K562 (cell line): ENCODE measurements at regions not wholly inside any gene's neighbourhood (a gene's known extent, or its start where the extent isn't known, plus 50 kb on each side); places are given as distances from the start of the nearest gene placed in this dataset.

Source experiments
- ATAC-seq: fragments of 200-7000 bp; cut with Tn5 transposase; 3 replicates; pipeline ENCODE4 v1.9.1; 2020; ENCODE audit warnings: moderate library complexity
- BruUV-seq: library from RNA; stranded (reverse); fragments of 400-500 nt; replicated peaks from 2 replicates; lab custom pipeline; 2021; lab: Mats Ljungman, UMichigan
- CTCF ChIA-PET: fragments of 300-600 bp; formaldehyde crosslinking; extraction: SDS; loops from one replicate; lab custom pipeline; 2021; ENCODE audit warnings: low intra/inter-chr PET ratio; lab: Yijun Ruan, JAX
- POLR2A ChIA-PET: fragments of 300-600, 350-650 bp; sonication (Branson Sonifier 250); formaldehyde crosslinking; extraction: SDS; loops from one replicate; lab custom pipeline; 2021; ENCODE audit warnings: antibody characterized with exemption, inconsistent platforms; lab: Yijun Ruan, JAX
- DNase-seq, 4 experiments: peaks; one replicate each; pipeline versions ENCODE4 v3.0.0 to v3.0.0-alpha.2; 2011 to 2018; ENCODE audit warnings: low spot score in 3 of 4, mixed read lengths in 3 of 4; ENCODE audit errors: extremely low read depth in 1 of 4
- FAIRE-seq: peaks from 2 replicates; lab custom pipeline; 2011; peaks lifted over from hg19 to GRCh38; lab: Jason Lieb, UNC
- H2AFZ ChIP-seq: 2 replicates; pipeline ENCODE4 v1.6.0; 2011; ENCODE audit warnings: low read depth, low read length, control low read depth, inconsistent platforms
- H3K27ac ChIP-seq: fragments of 200-600 bp; 3 replicates; pipeline ENCODE4 v1.8.0; 2011; ENCODE audit warnings: low read depth, mild to moderate bottlenecking, control low read depth, inconsistent platforms, low read length, moderate library complexity, mixed read lengths; ENCODE audit errors: extremely low read depth
- H3K27me3 ChIP-seq, 2 experiments: fragments of 300-600 bp in 1 of 2; 2 replicates in 1 of 2; 3 replicates in 1 of 2; pipeline versions ENCODE4 v1.6.0 to v1.8.0; 2011; ENCODE audit warnings: inconsistent platforms in 2 of 2, low read length in 2 of 2, mild to moderate bottlenecking in 1 of 2, mixed read lengths in 1 of 2, moderate library complexity in 1 of 2; ENCODE audit not compliant: control insufficient read depth in 2 of 2, insufficient read depth in 2 of 2
- H3K36me3 ChIP-seq: fragments of 300-600 bp; 3 replicates; pipeline ENCODE4 v1.8.0; 2011; ENCODE audit warnings: mild to moderate bottlenecking, low read length, inconsistent platforms; ENCODE audit not compliant: control insufficient read depth, insufficient read depth
- H3K4me1 ChIP-seq, 2 experiments: fragments of 200-600 bp in 1 of 2; replicated peaks in 1 of 2; 2 replicates in 1 of 2; 3 replicates in 1 of 2; pipeline versions ENCODE4 v1.5.1 to v1.8.0; 2011; ENCODE audit warnings: inconsistent platforms in 2 of 2, low read length in 2 of 2, mild to moderate bottlenecking in 1 of 2, mixed read lengths in 1 of 2, moderate library complexity in 1 of 2; ENCODE audit not compliant: control insufficient read depth in 2 of 2, insufficient read depth in 2 of 2
- H3K4me2 ChIP-seq: 2 replicates; pipeline ENCODE4 v1.6.1; 2011; ENCODE audit warnings: low read length, control low read depth, inconsistent platforms, mixed read lengths; ENCODE audit not compliant: insufficient read depth
- H3K4me3 ChIP-seq: fragments of 200-600 bp; sonication (generic), shearing (Covaris generic); 2 replicates; pipeline ENCODE4 v1.5.1; 2016; ENCODE audit warnings: control low read depth, inconsistent platforms
- H3K79me2 ChIP-seq: fragments of 200-600 bp; 3 replicates; pipeline ENCODE4 v1.8.0; 2011; ENCODE audit warnings: low read length, inconsistent platforms; ENCODE audit not compliant: control insufficient read depth, insufficient read depth
- H3K9ac ChIP-seq, 2 experiments: 2 replicates each; pipeline versions ENCODE4 v1.6.0 to v1.6.1; 2011; ENCODE audit warnings: low read depth in 2 of 2, low read length in 2 of 2, control low read depth in 1 of 2, inconsistent platforms in 1 of 2, mild to moderate bottlenecking in 1 of 2, mixed read lengths in 1 of 2; ENCODE audit not compliant: insufficient read depth in 1 of 2
- H3K9me1 ChIP-seq: one replicate; pipeline ENCODE4 v1.6.0; 2011; ENCODE audit warnings: inconsistent platforms, mild to moderate bottlenecking, low read length, moderate library complexity; ENCODE audit not compliant: control insufficient read depth, insufficient read depth
- H3K9me3 ChIP-seq: replicated peaks from 2 replicates; pipeline ENCODE4 v1.5.1; 2011; ENCODE audit warnings: low read depth, low read length, inconsistent platforms; ENCODE audit not compliant: control insufficient read depth, insufficient read depth
- H4K20me1 ChIP-seq: replicated peaks from 2 replicates; pipeline ENCODE4 v1.6.1; 2011; ENCODE audit warnings: low read length, inconsistent platforms, mixed read lengths; ENCODE audit not compliant: control insufficient read depth, insufficient read depth
- HEY1 ChIP-seq: fragments of 250-450 bp; sonication (Bioruptor Pico); IDR thresholded peaks from 2 replicates; pipeline ENCODE4 v1.5.0; 2020; ENCODE audit warnings: mild to moderate bottlenecking, moderate library complexity, borderline replicate concordance
- KDM4B ChIP-seq, 2 experiments: fragments of 450-650 bp in 1 of 2; sonication (generic) in 1 of 2; IDR thresholded peaks; 2 replicates each; pipeline ENCODE4 v1.6.1; 2016 to 2017; ENCODE audit warnings: borderline replicate concordance in 2 of 2, antibody characterized with exemption in 1 of 2, low read depth in 1 of 2, mild to moderate bottlenecking in 1 of 2
- KHSRP ChIP-seq: fragments of 450-650 bp; IDR thresholded peaks from 2 replicates; pipeline ENCODE4 v1.6.1; 2017
- NFIX ChIP-seq: fragments of 250-450 bp; sonication (Bioruptor Pico); IDR thresholded peaks from 2 replicates; pipeline ENCODE4 v1.4.0; 2020; ENCODE audit warnings: low read depth, mild to moderate bottlenecking, moderate library complexity
- SIX5 ChIP-seq, 2 experiments: IDR thresholded peaks; 2 replicates each; pipeline ENCODE4 v1.6.1; 2011; ENCODE audit warnings: low read length in 2 of 2, borderline replicate concordance in 1 of 2, low read depth in 1 of 2, mild to moderate bottlenecking in 1 of 2, moderate library complexity in 1 of 2; ENCODE audit not compliant: insufficient read depth in 1 of 2
- TAF15 ChIP-seq: fragments of 200-400 bp; formaldehyde crosslinking; IDR thresholded peaks from 2 replicates; pipeline ENCODE4 v1.6.1; 2017; ENCODE audit warnings: mild to moderate bottlenecking, low read depth, low read length, moderate library complexity
- TCF7 ChIP-seq: sonication (generic); IDR thresholded peaks from 2 replicates; pipeline ENCODE4 v1.6.1; 2016; ENCODE audit warnings: antibody characterized with exemption, borderline replicate concordance
- ZFP30 ChIP-seq: fragments of 250-450 bp; sonication (Bioruptor Pico); IDR thresholded peaks from 2 replicates; pipeline ENCODE4 v1.8.0; 2022; ENCODE audit warnings: moderate library complexity, mild to moderate bottlenecking, inconsistent platforms, borderline replicate concordance
- ZNF695 ChIP-seq: fragments of 450-650 bp; formaldehyde crosslinking; IDR thresholded peaks from 2 replicates; pipeline ENCODE4 v1.4.0; 2020; ENCODE audit warnings: mild to moderate bottlenecking, moderate library complexity
- WGBS: fragments of 100-300 bp; shearing (Covaris generic); methylation state at CpG from one replicate; pipeline ENCODE4 v1.1.6; 2016; ENCODE audit warnings: low coverage, mixed read lengths; ENCODE audit not compliant: insufficient coverage; ENCODE audit errors: missing lambda C conversion rate; 5-methylcytosine and 5-hydroxymethylcytosine counted together
- in situ Hi-C: fragments of 300-500 bp; cut with MboI; formaldehyde crosslinking; loops from 4 replicates; pipeline ENCODE4 v1.15.0; 2018; ENCODE audit warnings: inconsistent platforms, mixed read lengths
- intact Hi-C: fragments of 100-400 bp; cut with micrococcal nuclease; formaldehyde crosslinking; loops from 2 replicates; pipeline ENCODE4 v1.14.2; 2022
- TF ChIP-seq, protein P1 (sequence below): fragments of 450-650 bp; formaldehyde crosslinking; IDR thresholded peaks from 2 replicates; pipeline ENCODE4 v1.4.0; 2020; ENCODE audit warnings: mild to moderate bottlenecking, moderate library complexity

DNA sequence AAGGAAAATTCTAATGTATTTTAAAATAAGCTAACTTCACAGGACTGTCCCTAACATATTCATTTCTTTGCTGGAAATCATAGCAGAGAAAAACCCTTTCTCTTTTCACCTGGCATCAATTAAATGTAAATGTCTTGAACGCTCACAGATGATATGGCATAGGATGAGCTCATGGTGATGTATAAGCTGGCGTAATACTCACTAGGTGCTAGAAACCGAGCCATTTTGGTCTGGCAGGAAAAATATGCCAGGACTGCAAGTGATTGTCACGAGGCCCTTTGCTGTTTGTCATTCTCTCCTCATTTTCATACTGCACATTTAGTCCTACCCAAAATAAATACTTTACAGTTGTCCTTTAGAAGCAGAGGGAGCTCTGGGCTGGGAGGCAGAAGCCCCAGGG is 222.7 kb upstream of the LNX1 start (continued):
- no peak for TF ChIP-seq HEY1 (CRISPR knock-in tag)
- no peak for TF ChIP-seq ZNF695 (CRISPR knock-in tag)

- no TSS peak for BruUV-seq
- CTCF ChIA-PET: no interaction called here
These were observed 219.4 kb upstream of the LNX1 start for GRCh38 chr4:53810643-53811042.

More at GRCh38 chr4:53810643-53811042, 219.4 kb upstream of the LNX1 start:
- Histone ChIP-seq H3K9me1 (no peaks in the 10 kb centered on the region), H3K27ac (no peak overlapping the region), H3K4me3 (no peak overlapping the region), H3K36me3 (no peaks in the 10 kb centered on the region), H2AFZ (no peak overlapping the region), H4K20me1 (no peaks in the 10 kb centered on the region), H3K9me3 (no peaks in the 10 kb centered on the region), H3K4me1 (no peaks in the 10 kb centered on the region), H3K4me2 (no peak overlapping the region), H3K27me3 (peaks cover 0 to 4% of the 10 kb centered on the region in 2 experiments; a peak in 2 of 5 replicates), H3K9ac (no peak overlapping the region), H3K79me2 (no peaks in the 10 kb centered on the region)
- TF ChIP-seq SIX5 (IDR thresholded peaks at IDR 0.05; ENCODE audit: borderline replicate concordance in 1 of 2, insufficient read depth in 1 of 2, low read depth in 1 of 2, low read length in 2 of 2): no peak
- TF ChIP-seq ZFP30 (CRISPR knock-in tag): no peak
- TF ChIP-seq, protein P1, sequence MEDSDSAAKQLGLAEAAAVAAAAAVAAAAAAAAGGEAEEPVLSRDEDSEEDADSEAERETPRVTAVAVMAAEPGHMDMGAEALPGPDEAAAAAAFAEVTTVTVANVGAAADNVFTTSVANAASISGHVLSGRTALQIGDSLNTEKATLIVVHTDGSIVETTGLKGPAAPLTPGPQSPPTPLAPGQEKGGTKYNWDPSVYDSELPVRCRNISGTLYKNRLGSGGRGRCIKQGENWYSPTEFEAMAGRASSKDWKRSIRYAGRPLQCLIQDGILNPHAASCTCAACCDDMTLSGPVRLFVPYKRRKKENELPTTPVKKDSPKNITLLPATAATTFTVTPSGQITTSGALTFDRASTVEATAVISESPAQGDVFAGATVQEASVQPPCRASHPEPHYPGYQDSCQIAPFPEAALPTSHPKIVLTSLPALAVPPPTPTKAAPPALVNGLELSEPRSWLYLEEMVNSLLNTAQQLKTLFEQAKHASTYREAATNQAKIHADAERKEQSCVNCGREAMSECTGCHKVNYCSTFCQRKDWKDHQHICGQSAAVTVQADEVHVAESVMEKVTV (CRISPR knock-in tag): no peak
- TF ChIP-seq TAF15: no peak
- TF ChIP-seq TCF7: no peak
- TF ChIP-seq KDM4B (IDR thresholded peaks at IDR 0.05; ENCODE audit: borderline replicate concordance in 2 of 2, low read depth in 1 of 2): no peak
- TF ChIP-seq KHSRP: no peak
- no peak for TF ChIP-seq NFIX (CRISPR knock-in tag)
- ATAC-seq (no peak), DNase-seq (no peak), FAIRE-seq (no peak)
- POLR2A ChIA-PET: no interaction called here
- in situ Hi-C loops: loop anchor here (25.0 kb wide), 1 partner anchor 798 kb away; no protein-coding TSS in a partner anchor
- intact Hi-C loops: no loop called here
- WGBS: 2% methylated on average over 4 of the region's 4 CpGs
